NCI-H226 (cell line): ENCODE measurements at regions not wholly inside any gene's neighbourhood (a gene's known extent, or its start where the extent isn't known, plus 50 kb on each side); places are given as distances from the start of the nearest gene placed in this dataset.

Source experiments
- DNase-seq: peaks from one replicate; pipeline ENCODE4 v3.0.0-alpha.2; 2015

GRCh38 chr4:29405116-29405515, 1315.1 kb upstream of the PCDH7 start:
- DNase-seq = no peak

- no peak for DNase-seq
Observed at GRCh38 chr4:29415771-29416170, 1304.4 kb upstream of the PCDH7 start.

GRCh38 chr4:29423836-29424721, 1296.1 kb upstream of the PCDH7 start:
- peak; percentile 80 for DNase-seq

- DNase-seq = no peak
Observed at GRCh38 chr4:29453303-29453820, 1266.8 kb upstream of the PCDH7 start.

GRCh38 chr4:29459926-29460325, 1260.2 kb upstream of the PCDH7 start:
- peak; percentile 62 for DNase-seq

- DNase-seq = peak; percentile 3
Observed at GRCh38 chr4:29467044-29467717, 1253.0 kb upstream of the PCDH7 start.
